GM21360 (cell line): ENCODE measurements at regions not wholly inside any gene's neighbourhood (a gene's known extent, or its start where the extent isn't known, plus 50 kb on each side); places are given as distances from the start of the nearest gene placed in this dataset.

Experiments used
- ATAC-seq: cut with Tn5 transposase; IDR thresholded peaks from one replicate; pipeline ENCODE4 v1.9.1; 2021; ENCODE audit warnings: mild to moderate bottlenecking, moderate library complexity; ENCODE audit not compliant: unreplicated experiment

DNA sequence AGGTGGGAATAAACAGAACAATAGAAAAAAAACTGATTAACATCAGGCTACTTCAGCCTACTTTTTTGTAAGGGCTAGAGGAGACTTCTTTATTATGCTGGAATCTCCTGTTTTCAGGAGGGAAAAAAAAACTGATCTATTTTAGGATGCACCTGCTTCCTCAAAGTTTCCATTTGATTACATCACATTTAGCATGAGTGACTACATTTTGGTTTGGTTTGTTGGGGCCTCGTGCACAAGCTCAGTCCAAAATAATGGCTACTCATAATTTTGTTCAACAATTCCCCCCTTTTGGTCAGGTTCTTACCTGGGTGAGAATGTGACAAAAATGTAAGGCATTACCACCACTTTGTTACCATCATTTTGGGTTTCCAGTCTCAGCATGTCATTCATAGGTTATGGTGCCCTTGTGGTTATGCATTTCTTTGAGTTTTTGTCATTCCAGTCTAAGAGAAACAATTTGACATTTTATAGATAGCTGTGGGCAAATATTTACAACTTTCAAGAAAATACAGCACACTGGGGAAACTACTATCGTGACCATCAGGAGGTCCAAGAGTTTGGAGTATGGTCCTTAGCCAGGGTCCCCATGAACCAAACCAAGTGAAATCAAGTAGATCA, 93.6 kb upstream of the ATP11B start:
- ATAC-seq, result no peak

DNA sequence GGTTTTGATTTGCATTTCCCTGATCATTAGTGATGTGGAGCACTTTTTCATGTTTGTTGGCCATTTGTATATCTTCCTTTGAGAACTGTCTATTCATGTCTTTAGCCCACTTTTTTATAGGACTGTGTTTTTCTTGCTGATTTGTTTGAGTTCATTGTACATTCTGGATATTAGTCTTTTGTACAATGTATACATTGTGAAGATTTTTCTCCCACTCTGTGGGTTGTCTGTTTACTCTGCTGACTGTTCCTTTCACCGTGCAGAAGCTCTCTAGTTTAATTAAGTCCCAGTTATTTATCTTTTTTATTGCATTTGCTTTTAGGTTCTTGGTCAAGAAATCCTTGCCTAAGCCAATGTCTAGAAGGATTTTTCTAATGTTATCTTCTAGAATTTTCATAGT, 91.1 kb upstream of the ATP11B start:
- ATAC-seq, result no peak

DNA sequence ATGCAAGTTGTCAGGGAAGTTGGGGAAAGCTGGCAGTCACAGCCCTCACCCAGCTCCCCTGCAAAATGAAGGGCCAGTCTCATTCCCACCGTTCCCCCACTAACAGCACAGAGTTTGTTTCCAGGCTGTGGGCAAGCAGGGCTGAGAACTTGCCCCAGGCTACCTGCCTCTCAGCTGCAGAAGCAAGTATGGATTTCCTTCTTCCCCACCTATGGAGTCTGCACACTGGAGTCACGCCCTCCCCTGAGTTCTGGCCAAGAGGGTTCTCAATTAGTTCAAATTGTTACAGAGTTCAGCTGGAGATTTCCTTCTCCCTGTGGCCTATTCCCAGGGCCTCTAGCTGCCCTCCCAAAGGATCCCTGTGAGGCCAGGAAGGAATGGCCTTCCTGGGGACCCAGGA, 90.1 kb upstream of the ATP11B start:
- ATAC-seq, result no peak

DNA sequence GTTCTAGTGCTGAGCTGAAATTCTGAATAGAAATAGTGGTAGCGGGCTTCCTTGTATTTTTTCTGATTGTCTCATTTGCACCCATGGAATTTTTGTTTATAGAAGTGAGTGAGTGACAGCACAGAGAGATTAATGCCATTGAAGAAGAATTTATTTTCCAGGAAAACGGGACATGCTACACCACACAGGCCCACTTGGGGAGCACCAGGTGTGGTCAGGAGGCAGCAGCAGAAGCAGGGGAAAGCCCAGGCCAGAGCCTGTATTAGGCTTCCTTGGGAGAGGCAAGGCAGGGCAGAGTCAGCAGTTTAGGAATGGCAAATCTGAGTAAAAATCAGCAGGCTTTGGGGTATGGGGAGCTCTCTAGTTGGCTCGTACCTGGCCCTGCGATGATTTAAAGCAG, 88.4 kb upstream of the ATP11B start:
- no peak for ATAC-seq

DNA sequence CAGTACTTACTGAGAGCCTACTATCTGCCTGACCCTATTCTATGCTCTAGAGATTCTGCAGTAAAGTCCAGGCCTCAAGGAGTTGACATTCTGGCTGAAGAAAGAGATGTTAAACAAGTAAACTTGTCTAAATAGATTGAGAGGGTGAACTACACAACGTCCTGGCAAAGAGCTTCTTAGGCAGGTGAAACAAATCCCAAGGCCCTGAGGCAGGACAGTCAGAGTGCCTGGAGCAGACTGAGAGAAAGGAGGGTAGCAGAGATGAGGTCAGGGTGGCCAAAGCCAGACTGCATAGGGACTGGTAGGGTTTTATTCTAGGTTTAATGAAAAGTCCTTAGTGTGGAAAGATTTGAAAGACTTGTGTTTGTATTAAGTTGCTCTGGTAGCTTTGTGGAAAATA, 84.5 kb upstream of the ATP11B start:
- no peak for ATAC-seq

DNA sequence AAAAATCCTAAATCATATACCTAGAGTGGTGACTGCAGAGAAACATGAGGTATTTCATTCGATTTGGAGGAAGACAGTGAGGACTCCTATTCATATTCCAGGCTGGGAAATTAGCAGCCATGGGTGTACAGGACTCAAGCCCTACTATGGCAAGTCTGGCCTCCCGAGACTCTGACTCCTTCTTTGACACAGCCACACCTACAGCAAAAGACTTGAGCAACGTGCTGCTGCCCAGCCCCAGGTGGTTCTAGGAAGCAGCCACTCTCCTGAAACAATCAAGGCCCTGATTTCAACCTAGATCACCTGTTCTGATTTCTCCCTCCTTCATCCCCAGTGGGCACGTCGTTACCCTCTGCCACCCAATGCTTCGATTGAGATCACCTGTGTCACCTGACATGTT, 84.0 kb upstream of the ATP11B start:
- ATAC-seq, result no peak

DNA sequence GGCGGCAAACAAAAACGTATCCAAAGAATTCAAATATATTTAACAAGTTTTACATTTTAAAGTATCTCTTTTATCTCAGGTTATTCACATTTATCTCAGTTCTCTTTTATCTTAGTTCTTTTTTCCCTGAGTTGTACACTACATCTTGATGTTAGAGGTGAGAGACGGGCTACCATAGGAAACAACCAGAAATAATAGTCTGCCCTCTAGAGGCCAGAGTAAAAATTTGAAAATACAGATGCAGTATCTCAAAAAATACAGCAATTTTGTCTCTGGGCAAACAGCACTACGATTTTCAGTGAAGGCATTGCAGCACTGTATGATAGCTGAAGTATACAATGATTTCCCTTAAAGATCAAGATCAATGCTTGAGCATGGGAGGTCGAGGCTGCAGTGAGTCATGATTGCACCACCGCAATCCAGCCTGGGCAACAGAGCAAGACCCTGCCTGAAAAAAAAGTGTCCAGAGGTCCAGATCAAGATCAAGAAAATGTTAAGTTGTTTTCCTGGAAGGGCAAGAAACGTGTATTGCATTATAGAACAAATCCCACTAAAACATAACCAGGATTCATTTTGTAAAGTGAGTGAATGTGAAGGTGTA, 82.6 kb upstream of the ATP11B start:
- no peak for ATAC-seq

DNA sequence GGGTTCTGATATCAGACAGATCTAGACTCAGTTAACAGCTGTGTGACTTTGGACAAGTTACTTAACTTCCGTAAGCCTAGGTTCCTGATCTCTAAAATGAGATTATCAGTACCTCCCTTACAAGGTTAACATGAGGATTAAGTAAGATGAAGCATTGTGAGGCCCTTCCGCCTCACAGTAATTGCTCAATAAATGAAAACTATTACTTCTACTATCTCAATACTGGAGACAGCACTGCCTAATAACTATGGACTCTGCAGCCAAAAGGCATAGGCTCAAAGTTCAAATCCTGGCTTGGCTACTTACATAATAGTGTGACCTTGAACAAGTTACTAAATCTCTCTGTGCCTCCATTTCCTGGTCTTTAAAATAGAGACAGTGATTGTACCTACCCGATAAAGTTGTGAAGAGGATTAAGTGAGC, 82.0 kb upstream of the ATP11B start:
- no peak for ATAC-seq

DNA sequence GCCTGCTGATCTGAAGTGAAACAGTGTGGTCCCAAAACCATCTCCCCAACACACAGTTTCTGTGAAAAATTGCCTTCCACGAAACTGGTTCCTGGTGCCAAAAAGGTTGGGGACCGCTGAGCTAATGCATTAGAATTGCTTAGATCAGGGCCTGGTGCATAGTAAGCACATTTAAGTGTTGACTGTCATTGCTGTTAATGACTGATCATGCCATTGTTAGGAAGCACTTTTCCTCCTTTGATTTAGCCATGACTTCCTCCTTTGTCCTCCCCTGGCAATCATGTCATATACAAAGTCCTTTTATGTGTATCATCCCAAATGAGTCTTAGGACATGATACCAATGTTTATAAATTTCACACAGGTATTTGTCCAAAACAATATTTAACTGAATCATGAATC, 81.5 kb upstream of the ATP11B start:
- ATAC-seq, result no peak

DNA sequence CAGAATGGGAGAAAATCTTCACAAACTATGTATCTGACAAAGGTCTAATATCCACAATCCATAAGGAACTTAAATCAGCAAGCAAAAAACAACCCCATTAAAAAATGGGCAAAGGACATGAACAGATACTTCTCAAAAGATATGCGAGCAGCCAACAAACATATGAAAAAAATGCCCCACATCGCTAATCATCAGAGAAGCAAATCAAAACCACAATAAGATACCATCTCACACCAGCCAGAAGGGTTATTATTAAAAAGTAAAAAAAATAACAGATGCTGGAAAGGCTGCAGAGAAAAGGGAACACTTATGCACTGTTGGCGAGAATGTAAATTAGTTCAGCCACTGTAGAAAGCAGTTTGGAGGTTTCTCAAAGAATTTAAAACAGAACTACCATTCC, 80.2 kb upstream of the ATP11B start:
- ATAC-seq, result no peak

DNA sequence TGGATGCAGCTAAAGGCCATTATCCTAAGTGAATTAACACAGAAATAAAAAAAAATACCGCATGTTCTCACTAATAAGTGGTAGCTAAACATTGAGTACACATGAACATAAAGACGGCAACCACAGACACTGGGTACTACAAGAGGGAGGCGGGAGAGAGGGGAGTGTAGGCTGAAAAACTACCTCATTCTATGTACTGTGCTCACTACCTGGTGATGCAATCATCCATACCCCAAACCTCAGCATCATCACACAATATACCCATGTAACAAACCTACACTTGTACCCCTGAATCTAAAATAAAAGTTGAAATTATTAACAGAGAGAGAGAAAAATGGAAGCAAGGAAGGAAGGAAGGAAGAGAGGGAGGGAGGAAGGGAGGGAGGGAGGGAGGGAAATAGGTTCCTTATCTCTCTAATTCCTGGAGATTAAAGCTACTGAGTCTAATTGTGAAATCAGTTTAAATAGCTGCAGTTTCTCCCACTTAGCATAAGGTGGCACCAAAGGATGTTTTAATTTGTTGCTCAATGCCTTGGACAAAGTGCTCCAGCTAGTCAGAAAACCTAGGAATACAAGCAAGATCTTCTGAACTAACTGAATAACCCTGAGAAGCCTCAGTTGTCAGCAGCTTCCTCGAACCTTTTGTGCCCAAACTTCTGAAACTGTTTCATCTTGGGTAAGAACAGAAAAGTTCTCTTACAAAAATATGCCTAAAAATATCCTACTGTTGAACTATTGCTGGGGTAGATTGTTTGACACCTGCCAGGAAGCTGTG, 79.4 kb upstream of the ATP11B start:
- ATAC-seq, result no peak

DNA sequence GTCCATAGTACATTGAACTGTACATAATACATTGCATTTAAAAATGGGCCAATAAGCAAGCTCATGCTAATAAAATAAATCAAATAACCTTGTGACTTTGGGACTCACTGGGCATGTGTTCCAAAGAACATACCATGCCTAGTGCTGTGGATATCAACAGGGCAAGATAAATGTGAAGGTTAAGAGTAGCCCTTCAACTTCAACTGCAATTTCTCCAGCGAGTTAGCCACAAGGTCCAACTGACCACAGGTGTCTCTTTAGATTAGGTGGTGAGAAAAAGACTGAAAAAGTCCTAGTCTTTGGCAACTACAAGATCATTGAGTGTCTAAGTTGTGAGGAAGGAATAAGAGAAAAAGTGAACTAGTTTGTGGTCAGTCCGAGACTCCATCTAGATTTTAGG, 78.3 kb upstream of the ATP11B start:
- no peak for ATAC-seq

DNA sequence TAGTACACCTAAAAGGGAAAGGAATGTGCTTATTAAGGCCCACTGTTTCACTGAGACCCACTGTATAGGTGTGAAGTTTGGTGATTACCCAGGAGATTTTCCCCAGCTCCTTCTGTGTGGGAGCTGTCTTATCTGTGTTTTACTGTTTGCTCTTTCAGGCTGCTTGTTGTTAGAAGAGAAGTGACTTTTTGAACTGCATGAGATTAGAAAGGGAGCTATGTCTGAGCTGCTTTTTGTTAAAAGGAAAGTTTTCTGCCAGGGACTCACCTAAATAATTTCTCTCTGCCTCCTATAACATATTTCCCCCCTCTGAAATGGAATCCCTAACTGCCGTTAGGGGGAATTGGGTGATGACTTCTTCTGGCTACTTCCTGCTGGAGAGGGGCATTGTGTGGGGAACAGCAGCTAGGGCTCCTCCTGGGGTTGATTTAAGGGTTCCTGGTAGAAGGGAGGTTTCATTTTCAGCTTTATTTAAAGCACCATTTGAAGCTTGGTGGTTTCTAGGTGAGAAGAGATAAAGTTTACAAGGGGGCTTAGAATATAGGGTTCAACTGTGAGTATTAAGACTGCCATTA, 77.1 kb upstream of the ATP11B start:
- no peak for ATAC-seq

DNA sequence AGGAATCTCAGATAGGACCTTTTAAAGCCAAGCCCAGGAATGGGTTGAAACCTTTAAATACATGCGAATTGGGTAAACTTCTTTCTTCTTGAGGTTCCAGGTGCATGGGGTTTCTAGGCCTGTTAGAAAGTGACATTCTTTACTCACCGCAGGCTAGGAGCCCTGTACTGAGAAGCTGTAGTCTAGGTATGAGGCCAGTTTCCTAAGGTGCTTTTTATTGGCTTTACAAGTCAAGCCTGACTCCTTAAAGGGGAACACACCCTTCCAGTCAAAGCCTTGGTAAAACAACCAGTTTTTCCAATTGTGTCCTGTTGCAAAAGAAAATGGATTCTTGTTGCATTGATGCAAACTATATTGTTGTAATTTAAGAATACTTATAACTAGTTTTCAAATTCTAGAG, 76.1 kb upstream of the ATP11B start:
- ATAC-seq, result peak; percentile 89

DNA sequence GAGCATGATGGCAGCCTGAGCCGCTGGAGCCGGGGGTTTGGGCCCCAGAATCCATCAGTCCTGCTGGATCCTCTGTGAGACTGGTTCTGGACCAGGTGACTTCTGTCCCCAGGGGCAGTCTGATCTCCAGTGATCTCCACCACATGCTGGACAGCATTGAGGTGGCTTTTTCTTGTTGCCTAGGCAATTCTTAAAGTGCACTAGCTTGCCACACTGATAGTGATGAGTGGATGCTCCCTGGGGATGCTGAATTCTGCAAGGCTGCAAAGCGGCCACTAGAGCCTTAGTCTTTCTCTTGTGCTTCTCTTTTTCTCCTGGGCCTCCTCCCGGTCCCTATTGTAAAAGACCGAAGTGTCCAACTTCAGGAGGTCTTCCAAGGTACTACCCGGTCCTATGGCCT, 70.4 kb upstream of the ATP11B start:
- no peak for ATAC-seq

DNA sequence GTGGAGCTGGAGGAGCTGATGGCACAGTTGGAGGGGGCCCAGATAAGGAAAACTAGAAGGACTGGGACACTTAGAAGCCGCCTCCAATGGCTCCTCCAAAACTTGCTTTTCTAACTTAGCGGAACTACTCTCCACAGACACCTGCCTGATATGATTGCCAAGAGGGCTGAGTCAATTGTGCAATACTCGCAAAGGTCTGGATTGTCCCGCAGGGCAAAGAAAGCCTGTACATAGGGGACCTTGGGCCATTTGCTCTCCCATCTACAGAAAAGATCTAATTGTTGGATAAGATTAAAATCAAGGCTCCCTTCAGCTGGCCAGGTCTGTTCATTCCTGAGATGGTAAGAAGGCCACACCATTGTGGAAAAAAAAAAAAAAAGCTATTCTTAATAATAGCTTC, 69.7 kb upstream of the ATP11B start:
- no peak for ATAC-seq

DNA sequence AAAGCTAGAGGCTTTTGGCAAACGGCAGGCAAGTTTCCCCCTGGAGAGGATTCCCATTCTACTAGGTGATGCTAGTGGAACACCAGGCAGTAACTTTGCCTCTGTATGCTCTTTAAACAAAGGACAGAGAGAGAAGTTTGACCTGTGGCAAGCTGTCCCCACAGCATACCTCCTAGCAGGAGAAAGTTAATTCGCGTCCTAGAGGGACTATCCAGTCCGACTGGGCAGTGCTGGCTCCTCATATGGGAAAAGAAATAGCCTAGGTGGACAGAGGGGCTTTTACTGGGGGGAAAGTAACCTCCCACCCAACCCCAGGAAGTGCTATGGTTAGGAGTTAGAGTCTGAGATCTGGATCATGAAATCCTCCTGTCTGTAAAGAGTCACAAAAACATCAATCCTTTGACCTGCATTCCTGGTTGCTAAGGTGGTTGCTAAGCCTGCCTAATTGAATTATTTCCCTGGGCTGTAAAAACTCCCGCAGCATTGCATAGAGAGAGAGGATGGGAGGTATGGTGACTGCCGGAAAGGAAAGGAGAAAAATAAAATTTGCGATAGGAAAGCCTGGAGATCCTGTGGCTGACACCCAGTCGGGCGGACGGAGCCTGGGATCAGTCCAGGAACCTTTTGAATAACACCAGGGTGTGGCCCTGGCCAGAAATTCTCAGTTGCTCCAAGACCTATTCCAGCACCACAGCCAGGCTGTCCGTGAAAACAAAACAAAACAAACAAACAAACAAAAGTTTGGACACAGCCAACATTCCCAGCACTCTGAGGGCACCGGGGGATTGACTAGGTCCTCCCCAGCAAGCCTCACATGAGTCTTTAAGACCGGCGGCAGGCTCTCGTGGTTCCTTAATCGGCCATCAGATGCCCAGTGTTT, 67.7 kb upstream of the ATP11B start:
- ATAC-seq, result no peak

DNA sequence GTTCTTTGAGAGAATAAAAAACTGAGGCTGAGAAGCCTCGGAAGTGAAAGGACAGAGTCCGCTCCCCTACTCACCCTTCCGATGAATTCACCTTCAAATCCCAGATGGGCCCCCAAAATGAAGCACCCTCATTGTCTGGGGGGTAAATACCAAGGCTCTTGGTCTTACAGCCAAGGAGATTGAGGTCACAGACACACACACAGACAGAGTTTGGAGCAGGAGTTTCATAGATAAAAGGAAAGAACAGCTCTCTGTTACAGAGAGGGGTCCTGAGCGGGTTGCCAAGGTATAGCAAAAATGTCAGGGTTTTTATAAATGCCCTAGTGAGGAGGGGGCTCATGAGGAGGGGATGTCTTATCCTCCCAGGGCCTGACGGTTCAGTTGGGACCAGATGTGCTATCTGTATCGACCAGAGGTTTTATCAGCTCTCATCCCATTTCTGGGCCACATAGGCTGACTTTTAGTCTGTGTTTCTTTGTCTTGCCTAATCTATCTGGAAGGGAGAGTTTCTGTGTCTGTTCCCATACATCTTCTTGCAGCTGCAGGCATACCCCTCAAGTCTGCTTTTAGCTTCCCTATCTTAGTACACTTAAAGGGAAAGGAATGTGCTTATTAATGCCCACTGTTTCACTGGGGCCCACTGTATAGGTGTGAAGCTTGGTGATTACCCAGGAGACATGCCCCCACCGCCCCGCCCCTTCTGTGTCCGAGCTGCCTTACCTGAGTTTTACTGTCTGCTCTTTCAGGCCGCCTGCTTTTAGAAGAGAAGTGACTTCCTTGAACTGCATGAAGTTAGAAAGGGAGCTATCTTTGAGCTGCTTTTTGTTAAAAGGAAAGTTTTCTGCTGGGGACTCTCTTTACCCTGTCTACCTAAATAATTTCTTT, 66.8 kb upstream of the ATP11B start:
- no peak for ATAC-seq

DNA sequence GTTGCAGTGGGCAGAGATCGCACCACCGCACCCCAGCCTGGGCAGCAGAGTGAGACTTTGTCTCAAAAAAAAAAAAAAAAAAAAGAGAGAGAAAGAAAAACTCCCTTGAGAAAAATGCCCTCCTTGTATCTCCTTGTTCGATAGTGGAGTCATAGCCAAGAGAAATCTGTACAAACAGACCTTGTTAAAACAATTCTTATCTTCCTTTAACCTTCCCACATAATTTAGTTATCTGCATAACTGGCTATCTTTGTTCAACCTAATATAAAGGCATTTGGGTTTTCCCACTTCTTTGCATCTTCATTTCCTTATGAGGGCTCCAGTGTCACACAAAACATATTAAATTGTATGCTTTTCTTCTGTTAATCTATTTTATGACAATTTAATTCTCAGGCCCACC, 65.1 kb upstream of the ATP11B start:
- no peak for ATAC-seq
